ENCODE measurements at regions not wholly inside any gene's neighbourhood (a gene's known extent, or its start where the extent isn't known, plus 50 kb on each side); places are given as distances from the start of the nearest gene placed in this dataset.

DNA sequence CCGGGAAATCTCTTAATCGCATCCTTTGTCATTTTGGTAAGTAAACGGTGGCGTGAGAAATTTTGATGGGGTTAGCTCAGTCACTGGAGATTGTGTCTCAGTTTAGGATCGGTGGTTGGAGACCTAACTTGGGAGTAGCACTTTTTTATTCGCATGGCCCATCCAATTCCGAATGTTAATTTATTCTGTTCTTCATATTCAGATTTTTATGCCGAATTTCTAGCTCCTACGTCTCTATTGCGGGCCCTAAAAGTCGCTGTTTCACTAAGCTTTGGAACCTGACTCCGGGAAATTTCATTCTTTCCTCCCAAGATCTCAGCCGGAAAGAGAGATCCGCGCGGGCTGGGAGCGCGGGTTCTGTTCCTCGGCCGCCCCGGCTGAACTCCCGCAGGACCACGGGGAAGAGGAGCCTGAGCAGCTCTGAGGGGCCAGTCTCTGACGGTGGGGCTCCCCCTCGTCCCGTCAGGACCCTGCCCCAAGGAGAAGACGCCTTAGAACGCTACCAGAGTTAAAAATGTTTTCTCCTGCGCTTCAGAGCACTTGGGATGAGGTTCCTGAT lies 279.7 kb downstream of the FAM72C start (continued):
- TF ChIP-seq, protein P1, sequence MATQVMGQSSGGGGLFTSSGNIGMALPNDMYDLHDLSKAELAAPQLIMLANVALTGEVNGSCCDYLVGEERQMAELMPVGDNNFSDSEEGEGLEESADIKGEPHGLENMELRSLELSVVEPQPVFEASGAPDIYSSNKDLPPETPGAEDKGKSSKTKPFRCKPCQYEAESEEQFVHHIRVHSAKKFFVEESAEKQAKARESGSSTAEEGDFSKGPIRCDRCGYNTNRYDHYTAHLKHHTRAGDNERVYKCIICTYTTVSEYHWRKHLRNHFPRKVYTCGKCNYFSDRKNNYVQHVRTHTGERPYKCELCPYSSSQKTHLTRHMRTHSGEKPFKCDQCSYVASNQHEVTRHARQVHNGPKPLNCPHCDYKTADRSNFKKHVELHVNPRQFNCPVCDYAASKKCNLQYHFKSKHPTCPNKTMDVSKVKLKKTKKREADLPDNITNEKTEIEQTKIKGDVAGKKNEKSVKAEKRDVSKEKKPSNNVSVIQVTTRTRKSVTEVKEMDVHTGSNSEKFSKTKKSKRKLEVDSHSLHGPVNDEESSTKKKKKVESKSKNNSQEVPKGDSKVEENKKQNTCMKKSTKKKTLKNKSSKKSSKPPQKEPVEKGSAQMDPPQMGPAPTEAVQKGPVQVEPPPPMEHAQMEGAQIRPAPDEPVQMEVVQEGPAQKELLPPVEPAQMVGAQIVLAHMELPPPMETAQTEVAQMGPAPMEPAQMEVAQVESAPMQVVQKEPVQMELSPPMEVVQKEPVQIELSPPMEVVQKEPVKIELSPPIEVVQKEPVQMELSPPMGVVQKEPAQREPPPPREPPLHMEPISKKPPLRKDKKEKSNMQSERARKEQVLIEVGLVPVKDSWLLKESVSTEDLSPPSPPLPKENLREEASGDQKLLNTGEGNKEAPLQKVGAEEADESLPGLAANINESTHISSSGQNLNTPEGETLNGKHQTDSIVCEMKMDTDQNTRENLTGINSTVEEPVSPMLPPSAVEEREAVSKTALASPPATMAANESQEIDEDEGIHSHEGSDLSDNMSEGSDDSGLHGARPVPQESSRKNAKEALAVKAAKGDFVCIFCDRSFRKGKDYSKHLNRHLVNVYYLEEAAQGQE (IDR thresholded peaks at IDR 0.05; ENCODE audit: low read depth) = no peak
- TF ChIP-seq YY1 (IDR thresholded peaks at IDR 0.05; ENCODE audit: extremely low read depth, insufficient replicate concordance, low read depth, low read length) (no peak), EZH2phosphoT487 (IDR thresholded peaks at IDR 0.05; ENCODE audit: borderline replicate concordance) (no peak), SIN3A (IDR thresholded peaks at IDR 0.05; ENCODE audit: low read depth) (no peak), CEBPB (IDR thresholded peaks at IDR 0.05; ENCODE audit: low read depth) (no peak), ELF1 (IDR thresholded peaks at IDR 0.05; ENCODE audit: borderline replicate concordance, low read depth) (no peak), ZNF274 (IDR thresholded peaks at IDR 0.05; ENCODE audit: low read depth, low read length) (no peak), ZFX (IDR thresholded peaks at IDR 0.05) (no peak), CBX3 (IDR thresholded peaks at IDR 0.05; ENCODE audit: low read depth) (no peak), RAD21 (IDR thresholded peaks at IDR 0.05; ENCODE audit: low read depth) (no peak), JUND (IDR thresholded peaks at IDR 0.05) (no peak)
- TF ChIP-seq, protein P2, sequence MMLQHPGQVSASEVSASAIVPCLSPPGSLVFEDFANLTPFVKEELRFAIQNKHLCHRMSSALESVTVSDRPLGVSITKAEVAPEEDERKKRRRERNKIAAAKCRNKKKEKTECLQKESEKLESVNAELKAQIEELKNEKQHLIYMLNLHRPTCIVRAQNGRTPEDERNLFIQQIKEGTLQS (IDR thresholded peaks at IDR 0.05) = no peak
- TF ChIP-seq, protein P3, sequence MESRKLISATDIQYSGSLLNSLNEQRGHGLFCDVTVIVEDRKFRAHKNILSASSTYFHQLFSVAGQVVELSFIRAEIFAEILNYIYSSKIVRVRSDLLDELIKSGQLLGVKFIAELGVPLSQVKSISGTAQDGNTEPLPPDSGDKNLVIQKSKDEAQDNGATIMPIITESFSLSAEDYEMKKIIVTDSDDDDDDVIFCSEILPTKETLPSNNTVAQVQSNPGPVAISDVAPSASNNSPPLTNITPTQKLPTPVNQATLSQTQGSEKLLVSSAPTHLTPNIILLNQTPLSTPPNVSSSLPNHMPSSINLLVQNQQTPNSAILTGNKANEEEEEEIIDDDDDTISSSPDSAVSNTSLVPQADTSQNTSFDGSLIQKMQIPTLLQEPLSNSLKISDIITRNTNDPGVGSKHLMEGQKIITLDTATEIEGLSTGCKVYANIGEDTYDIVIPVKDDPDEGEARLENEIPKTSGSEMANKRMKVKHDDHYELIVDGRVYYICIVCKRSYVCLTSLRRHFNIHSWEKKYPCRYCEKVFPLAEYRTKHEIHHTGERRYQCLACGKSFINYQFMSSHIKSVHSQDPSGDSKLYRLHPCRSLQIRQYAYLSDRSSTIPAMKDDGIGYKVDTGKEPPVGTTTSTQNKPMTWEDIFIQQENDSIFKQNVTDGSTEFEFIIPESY (IDR thresholded peaks at IDR 0.05; ENCODE audit: extremely low read depth, insufficient replicate concordance, low read length) = no peak
- TF ChIP-seq, protein P4, sequence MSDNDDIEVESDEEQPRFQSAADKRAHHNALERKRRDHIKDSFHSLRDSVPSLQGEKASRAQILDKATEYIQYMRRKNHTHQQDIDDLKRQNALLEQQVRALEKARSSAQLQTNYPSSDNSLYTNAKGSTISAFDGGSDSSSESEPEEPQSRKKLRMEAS (IDR thresholded peaks at IDR 0.05) = no peak

Measured in HCT116 (cell line).